A172 (cell line): ENCODE measurements at regions not wholly inside any gene's neighbourhood (a gene's known extent, or its start where the extent isn't known, plus 50 kb on each side); places are given as distances from the start of the nearest gene placed in this dataset.
A peak's percentile ranks its signal among the peaks of the same experiment; 100 is the strongest.
"Not testable (repeated sequence)": the region's sequence is repeated elsewhere in the genome, so short reads cannot be mapped to it uniquely, and the experiment has no call there.

Experiments
- DNase-seq: peaks from one replicate; pipeline ENCODE4 v3.0.0-alpha.2; 2015; ENCODE audit warnings: low spot score

GRCh38 chr5:89560696-89561095, 677.7 kb upstream of the MEF2C start:
- peak; percentile 8 for DNase-seq

- DNase-seq = peak; percentile 87
These were observed 673.4 kb upstream of the MEF2C start for GRCh38 chr5:89556215-89556913.

- no peak for DNase-seq
These were observed 663.7 kb upstream of the MEF2C start for GRCh38 chr5:89546657-89547056.

GRCh38 chr5:89545626-89546025, 662.6 kb upstream of the MEF2C start:
- DNase-seq = no peak

- DNase-seq = no peak
These were observed 662.1 kb upstream of the MEF2C start for GRCh38 chr5:89545076-89545475.

- DNase-seq = no peak
These were observed 659.8 kb upstream of the MEF2C start for GRCh38 chr5:89542736-89543135.

- no peak for DNase-seq
These were observed 654.8 kb upstream of the MEF2C start for GRCh38 chr5:89537800-89538199.

GRCh38 chr5:89536020-89536419, 653.0 kb upstream of the MEF2C start:
- DNase-seq = no peak

- DNase-seq = no peak
These were observed 652.4 kb upstream of the MEF2C start for GRCh38 chr5:89535411-89535810.

- DNase-seq = no peak
These were observed 651.3 kb upstream of the MEF2C start for GRCh38 chr5:89534331-89534730.

- no peak for DNase-seq
These were observed 641.8 kb upstream of the MEF2C start for GRCh38 chr5:89524785-89525184.

GRCh38 chr5:89523867-89524266, 640.9 kb upstream of the MEF2C start:
- not testable (repeated sequence) for DNase-seq

- no peak for DNase-seq
These were observed 637.8 kb upstream of the MEF2C start for GRCh38 chr5:89520771-89521170.

- no peak for DNase-seq
These were observed 630.5 kb upstream of the MEF2C start for GRCh38 chr5:89513299-89514044.

GRCh38 chr5:89504051-89504450, 621.1 kb upstream of the MEF2C start:
- no peak for DNase-seq

GRCh38 chr5:89499787-89500186, 616.8 kb upstream of the MEF2C start:
- DNase-seq = no peak

- no peak for DNase-seq
These were observed 615.7 kb upstream of the MEF2C start for GRCh38 chr5:89498699-89499098.

- DNase-seq = no peak
These were observed 610.4 kb upstream of the MEF2C start for GRCh38 chr5:89493414-89493813.

GRCh38 chr5:89484962-89485361, 602.0 kb upstream of the MEF2C start:
- DNase-seq = no peak

- DNase-seq = peak; percentile 45
These were observed 597.5 kb upstream of the MEF2C start for GRCh38 chr5:89480406-89481007.

GRCh38 chr5:89478851-89479250, 595.9 kb upstream of the MEF2C start:
- no peak for DNase-seq

GRCh38 chr5:89473196-89473595, 590.2 kb upstream of the MEF2C start:
- no peak for DNase-seq

GRCh38 chr5:89471541-89471940, 588.6 kb upstream of the MEF2C start:
- no peak for DNase-seq
